HS-27A (cell line): ENCODE measurements at regions not wholly inside any gene's neighbourhood (a gene's known extent, or its start where the extent isn't known, plus 50 kb on each side); places are given as distances from the start of the nearest gene placed in this dataset.

Experiments used
- DNase-seq: peaks from one replicate; pipeline ENCODE4 v3.0.0-alpha.2; 2012; ENCODE audit warnings: low read depth, missing footprints

DNA sequence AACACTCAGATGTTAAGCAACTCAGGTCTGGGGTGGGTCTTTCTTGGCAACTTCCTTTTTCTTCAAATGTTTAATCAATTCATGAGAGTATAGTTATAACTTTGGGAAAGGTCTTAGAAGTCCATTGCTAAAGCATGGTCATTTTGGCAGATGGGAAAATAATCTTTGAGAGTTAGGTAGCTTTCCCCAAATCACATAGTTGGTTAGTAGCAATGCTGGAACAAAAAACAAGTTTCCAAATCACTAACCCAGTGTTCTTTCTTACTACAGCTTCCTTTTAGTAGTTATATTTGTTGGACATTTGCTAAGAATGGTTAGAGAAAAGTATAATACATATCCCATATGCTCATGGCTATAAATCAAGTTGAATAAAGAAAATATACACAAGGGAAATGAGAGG lies 185.2 kb upstream of the SLC14A2 start:
- DNase-seq = no peak

GRCh38 chr18:45435810-45436209 lies 179.5 kb upstream of the SLC14A2 start:
- DNase-seq = no peak

GRCh38 chr18:45437366-45437765 lies 177.9 kb upstream of the SLC14A2 start:
- DNase-seq = no peak

DNA sequence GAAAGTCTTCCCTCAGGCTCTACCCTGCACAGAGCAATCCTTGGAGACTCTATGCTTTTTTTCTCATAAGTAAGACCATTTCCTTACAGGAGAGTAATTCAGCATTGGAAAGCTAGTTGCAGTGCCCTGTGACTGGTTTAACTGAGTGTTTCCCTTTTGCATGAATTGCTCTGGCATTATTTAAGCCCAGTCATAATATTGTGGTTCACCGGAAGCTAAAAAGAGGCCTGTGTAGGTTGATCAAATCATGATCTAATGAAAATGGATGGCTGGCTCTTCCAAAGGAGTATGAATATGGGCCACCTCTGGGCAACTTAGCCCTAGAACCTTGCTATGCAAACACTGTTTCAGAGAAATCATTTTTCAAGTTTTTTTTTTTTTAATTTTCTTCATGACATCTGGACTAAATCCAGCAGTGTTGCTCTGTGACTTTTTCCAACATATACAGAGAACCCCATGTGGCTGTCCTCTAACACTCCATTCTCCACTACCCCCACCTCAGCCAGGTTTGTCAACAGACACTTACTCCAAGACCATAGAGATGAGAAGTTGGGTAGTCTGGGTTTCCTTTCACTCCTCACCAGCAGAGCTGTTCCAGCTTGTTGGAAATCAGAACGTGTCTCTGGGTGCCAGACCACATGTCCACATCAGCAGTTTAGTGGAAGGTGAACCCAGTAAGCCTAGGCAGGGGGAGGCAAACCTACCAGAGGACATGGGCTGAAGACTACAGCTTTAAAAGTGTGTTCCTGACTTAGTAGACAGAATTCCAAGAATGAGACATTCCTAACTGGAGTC lies 175.2 kb upstream of the SLC14A2 start:
- DNase-seq = no peak

- peak; percentile 19 for DNase-seq
These were observed 174.0 kb upstream of the SLC14A2 start for GRCh38 chr18:45441110-45441847.

DNA sequence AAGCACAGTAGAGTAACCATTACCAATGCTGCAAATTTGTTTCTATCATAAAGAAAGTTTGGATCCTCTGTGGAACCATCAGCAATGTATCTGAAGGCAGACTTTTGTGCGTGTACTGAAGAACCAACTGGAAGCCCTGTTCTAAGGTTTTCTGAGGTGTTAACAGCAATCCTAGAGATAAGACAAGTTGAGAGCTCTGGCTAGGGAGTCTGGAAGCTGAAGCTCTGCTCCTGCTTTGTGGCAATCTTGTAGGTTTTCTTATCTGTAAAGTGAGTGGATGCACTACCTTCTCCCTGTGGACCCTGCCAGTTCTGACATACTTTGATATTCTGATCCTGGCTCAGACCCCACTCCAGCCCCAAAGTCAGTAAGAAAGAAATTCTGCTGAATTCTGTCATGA lies 171.2 kb upstream of the SLC14A2 start:
- DNase-seq = no peak

DNA sequence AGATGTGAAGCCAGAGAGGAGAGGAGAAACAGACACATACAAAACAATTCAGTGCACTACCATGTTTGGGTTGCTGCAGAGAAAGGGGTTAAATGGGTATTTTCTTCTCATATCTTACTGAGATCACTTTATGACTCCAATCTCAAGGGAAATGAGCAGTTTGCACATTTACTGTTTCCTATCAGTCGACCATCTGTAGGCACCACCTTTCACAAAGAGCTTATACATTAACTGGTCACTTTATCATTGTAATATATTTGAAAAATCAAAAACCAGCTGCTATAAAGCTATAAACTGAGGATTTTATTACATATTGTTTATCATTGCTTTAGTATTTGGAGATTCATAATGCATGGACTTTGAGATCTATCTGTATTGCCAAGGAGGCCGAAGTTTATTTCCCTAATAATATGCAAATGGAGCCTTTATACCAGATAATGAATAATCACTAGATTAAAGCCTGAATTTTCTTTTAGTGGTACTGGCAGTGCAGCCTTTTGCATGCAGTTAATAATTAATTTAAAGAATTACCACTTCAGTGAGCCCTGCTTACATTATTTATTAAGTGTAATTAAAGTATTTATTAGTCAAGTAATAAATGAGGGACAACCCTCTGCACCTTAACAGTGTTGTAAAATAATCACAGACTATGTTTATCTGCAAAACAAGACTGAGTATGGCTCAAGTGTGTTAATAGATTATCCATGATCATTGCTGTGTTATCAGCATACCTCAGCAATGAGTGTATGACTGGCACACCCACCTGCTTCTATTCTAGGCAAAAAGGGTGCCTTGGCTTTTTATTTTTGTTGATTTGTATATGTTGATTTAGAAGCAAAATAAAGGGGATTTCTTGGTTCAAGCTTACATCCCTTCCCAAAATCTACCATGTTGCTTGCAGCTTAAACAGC lies 167.7 kb upstream of the SLC14A2 start:
- DNase-seq = no peak

- no peak for DNase-seq
These were observed 166.4 kb upstream of the SLC14A2 start for GRCh38 chr18:45448871-45449270.

DNA sequence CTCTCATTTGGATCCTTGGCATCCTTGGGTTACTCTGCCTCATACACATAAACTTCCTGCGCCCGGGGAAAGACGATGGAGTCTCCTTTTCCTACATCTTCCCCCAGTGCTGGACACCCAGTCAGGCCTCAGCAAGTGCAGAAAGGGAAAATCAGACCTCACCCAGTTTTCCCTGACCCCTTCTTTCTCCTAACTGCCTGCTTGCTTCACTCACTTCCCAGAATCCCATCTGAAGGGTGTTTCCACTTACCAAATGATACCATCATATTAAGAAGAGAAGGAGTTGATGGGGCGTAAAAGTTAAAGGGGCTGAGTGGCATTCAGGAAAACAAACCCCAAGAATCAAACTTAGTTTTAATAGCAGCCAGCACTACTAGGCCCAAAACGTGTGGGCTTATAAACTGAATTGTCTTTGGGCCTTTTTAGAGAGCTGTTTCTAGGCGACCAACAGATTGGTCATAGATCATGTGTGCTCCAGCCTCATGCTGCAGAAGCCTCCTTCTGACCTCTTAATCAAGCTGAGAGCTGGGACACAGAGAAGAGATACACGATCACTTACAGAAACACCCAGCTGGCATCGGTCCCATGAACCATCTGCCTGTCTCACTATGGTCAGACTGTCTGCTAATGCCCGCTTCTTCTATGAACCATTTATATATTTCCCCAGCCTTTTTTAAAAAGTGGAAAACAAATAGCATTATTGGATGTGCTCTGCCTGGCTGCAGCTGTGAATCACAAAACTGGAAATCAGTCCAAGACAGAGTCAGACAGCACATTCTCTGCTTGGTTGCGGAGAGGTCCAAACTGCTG lies 165.7 kb upstream of the SLC14A2 start:
- DNase-seq = no peak

DNA sequence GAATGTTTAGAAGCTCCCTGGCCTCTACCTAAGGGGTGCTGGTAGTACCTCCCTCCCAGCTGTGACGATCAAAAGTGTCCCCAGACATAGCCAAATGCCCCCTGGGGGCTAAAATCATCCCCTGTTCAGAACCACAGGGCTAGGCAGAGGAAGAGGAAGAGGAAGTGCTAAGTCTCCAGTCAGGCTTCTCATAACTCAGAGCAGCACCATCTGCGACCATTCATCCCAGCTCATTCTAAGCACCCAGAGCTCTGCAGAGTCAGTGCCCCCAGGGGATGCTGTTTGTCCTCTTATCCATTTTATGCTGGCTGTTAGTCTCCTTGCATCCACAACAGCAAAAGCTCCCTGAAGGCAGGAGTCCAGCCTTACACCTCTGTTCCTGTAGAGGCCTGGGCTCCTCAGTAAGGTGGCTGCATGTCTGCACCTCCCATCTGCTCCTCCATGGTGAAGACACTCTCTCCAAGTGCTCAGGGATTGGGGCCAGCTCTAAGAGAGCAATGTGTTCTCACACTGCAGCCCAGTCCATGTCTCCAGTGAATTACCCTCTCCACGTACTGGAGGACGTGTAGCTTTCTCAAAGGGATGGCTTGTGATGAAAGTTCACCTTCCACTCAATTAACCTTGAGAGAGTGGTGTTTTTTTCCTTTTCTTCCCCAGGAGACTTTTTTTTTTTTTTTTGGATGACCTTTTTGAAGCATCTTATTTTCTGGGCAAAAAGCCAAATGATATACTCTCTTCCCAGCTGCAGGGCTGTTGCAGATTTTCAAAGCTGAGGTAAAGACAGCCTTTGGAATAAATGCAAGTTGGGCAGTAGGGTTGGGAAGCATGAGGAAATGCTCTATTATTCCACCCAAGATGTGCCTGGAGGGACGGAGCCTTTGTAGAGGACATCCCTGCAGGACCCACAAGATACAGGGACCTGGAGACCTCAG lies 158.9 kb upstream of the SLC14A2 start:
- no peak for DNase-seq

- no peak for DNase-seq
These were observed 157.2 kb upstream of the SLC14A2 start for GRCh38 chr18:45458033-45458432.

DNA sequence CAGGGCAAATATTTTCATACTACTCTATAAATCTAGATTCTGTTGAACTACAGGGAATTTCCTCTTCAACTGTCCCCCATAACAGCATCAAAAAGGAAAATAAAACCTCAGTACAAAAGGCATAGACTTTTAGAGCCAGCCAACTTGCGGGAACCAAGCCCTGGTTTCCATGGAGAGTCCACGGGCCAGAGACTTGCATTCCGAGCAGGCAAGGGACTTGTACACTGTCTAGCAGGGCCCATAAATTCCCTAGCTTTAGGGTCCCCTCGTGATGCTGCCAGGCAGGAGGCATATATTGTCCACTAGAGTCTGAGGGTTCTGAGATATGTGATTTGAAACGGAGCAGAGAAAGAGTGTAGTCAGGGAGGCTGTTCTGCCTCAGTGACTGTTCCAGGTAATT lies 153.1 kb upstream of the SLC14A2 start:
- no peak for DNase-seq

DNA sequence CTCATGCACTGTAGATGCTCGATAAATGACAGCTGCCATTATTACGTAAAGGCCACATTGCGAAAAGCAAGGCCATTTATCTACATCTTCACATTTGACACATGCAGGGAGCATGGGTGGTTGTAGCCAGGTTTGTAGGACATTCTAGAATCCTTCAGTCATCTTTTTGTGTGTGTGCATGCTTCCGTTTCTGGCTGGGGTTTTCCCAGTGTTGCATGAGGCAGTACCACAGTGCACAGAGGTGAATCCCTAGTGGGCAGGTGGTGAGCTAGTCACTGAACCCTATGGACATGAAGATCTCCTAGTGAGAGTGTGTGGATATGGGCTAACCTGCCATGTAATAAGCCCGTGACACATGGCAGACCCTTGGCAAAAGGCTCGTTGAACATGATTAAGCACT lies 151.8 kb upstream of the SLC14A2 start:
- DNase-seq = no peak

DNA sequence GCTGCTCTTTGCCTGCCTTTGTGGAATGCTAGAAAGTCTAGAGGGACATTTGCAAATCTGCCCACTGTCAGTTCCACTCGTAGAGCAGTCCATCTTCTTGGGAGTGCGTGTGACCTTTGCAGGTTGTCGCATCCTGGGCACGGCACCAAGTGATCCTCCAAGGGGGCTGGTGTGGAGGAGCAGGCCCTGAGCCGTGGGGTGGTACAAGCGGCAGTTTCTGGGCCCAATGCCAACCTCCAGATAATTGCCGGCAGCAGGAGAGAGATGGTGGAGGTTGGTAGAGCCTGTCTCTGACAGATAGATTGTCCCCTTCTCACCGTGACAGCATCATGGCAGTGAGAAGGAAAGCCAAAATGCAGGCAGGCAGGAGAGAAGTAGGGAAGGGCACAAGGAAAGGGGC lies 150.7 kb upstream of the SLC14A2 start:
- no peak for DNase-seq

- DNase-seq = no peak
These were observed 148.0 kb upstream of the SLC14A2 start for GRCh38 chr18:45467293-45467692.

DNA sequence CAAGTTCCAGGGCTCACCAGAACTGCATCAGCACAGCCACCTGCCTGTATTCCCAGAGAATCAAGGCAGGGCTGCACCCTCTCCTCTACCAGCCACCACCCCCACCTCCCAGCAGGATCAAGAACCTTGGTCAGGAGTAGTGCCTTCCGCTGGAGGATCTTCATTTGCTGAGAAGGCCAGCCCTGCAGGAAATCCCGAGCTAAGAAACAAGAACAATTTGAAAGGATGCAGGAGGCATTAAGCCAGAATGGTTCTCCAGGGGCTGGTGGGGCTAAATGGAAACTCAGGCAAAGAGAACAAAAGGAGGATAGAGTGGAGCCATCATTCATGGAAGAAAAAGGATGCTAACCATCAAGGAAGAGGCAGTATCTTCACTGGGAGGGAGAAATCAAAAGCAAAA lies 147.3 kb upstream of the SLC14A2 start:
- DNase-seq = no peak

DNA sequence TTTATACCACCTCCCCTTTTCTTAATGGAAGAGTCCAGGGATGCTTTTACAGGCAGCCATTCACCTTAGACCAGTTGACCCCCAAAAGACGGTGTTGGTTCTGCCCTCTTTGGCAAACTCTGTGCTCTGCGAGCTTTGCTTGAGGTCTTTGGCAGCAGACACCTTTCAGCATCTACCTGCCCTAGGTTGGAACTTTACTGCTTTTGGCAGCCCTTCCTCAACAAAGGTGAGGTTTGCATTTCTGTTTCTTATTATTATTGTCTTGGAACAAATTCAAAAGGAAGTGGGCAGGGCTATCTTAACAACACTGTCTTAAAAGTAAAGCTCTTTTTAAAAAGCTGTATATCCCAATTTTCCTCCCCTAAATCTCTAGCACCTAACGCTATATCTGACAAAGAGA lies 136.4 kb upstream of the SLC14A2 start:
- DNase-seq = no peak

DNA sequence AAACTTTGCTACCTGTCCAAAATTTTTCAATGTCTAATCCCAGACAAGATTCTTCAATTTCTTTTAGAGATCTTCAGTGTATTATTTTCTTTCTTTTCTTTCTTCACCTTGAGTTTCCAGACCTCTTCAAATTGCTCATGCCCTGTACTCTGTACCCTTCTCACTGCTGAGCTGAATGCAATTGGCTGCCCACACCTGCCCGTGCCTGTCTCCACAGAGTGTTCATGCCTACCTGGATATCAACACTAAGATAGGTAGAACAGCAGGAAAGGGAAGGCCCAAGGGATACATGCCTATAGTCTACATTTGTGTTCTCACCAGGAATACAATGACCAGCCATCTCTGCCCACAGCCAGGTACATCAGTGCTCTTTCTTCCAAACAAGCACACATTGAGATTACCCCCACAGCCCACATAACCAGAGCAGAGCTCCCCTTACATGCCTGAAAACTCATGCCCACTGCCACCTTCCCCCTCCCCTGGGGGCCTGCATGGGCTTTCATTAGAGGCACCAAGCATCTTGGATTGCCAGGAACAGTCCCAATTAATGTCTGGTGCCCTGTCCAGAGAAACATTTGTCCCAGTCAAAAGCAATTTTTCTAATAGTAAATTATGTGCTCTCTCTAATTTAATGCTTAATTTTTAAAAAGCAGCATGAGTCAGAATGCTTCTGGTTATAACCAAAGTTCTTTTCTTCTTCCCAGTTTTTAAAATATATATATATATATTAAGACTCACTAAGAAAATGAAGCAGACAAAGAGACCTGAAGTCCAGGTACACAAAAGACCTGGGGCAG lies 134.9 kb upstream of the SLC14A2 start:
- no peak for DNase-seq

DNA sequence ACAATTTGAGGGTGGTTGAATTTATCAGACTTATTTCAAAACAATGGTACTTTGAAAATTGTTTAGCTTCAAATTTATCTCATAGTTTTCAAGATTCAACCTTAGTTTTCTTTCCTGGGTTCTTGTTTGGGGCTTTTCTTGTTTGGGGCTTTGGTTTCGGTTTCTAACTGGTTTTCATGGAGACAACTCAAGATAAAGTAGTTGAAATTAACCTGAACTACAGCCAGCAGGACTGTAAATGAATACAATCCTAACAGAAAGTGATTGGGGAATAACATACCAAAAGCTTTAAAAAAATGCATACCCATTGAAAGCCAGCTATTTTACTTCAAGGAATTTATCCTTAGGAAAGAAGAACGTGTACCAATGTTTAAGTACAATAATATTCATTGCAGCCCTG lies 133.5 kb upstream of the SLC14A2 start:
- DNase-seq = no peak

DNA sequence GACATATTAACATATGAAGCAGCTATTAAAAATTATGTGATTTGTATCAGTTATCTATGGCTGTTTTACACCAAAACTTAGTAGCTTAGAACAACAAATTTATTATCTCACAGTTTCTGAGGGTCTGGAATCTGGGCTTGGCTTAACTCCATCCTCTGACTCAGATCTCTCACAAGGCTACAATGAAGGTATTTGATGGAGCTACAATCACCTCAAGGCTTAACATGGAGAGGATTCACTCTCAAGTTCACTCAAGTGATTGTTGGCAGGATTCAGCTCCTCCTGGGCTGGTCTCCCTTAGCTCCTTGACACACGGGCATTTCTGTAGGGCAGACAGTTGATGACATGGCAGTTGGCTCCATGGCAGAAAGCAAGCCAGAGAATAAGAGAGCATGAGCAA lies 133.0 kb upstream of the SLC14A2 start:
- no peak for DNase-seq
